AG09319 (cell line): ENCODE measurements at regions not wholly inside any gene's neighbourhood (a gene's known extent, or its start where the extent isn't known, plus 50 kb on each side); places are given as distances from the start of the nearest gene placed in this dataset.
"Not testable (repeated sequence)": the region's sequence is repeated elsewhere in the genome, so short reads cannot be mapped to it uniquely, and the experiment has no call there.

Source experiments
- DNase-seq: peaks from one replicate; pipeline ENCODE4 v3.0.0-alpha.2; 2010; ENCODE audit warnings: low read depth; ENCODE audit errors: extremely low read depth
- CTCF ChIP-seq: IDR thresholded peaks from 2 replicates; pipeline ENCODE4 v1.5.1; 2011; ENCODE audit warnings: low read depth, mild to moderate bottlenecking, inconsistent platforms, low read length, moderate library complexity

DNA sequence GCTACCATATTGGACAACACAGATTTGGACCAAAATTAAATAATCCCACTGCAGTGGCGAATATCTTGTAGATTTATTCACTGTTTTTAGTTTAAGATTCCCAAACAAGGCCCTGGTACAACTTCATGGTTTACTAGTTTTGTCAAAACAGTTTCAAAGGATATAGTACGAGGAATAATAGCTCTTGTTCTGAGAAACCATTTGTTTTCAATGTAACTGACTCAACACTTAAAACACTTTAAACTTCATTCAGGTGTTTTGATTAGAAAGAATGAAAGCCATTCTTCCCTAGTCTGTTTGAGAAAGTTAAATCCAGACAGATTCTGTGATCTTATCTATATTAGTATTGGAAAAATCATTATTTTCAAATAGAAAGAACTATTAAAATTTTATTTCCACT is 276.4 kb upstream of the MKLN1 start:
- no peak for TF ChIP-seq CTCF
- DNase-seq, result no peak

DNA sequence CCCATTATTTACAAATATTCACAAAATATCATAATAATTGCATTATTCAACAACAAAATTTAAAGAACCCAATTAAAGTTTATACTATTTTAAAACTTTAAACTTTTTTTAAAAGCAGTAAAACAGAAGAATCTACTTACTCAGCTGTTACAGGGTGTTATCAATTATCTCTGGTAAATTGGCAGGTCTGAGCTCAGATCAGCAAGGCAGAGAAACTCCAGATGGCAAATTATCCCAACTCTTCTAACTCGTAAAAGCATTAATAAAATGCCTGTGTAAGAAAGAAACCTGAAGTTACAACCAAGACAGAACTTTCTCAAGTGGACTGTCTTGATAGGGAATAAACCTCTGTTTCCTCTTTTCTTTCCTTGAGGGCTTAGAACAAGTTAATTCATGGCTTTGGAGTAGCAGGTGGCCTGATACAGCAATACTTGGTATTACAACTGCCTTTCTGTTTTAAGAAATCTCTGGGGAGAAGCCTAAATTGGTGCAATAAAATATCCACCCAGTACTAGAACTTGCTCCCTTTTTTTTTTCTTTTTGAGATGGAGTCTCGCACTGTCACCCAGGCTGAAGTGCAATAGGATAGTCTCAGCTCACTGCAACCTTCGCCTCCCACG is 275.3 kb upstream of the MKLN1 start:
- no peak for DNase-seq
- no peak for TF ChIP-seq CTCF

DNA sequence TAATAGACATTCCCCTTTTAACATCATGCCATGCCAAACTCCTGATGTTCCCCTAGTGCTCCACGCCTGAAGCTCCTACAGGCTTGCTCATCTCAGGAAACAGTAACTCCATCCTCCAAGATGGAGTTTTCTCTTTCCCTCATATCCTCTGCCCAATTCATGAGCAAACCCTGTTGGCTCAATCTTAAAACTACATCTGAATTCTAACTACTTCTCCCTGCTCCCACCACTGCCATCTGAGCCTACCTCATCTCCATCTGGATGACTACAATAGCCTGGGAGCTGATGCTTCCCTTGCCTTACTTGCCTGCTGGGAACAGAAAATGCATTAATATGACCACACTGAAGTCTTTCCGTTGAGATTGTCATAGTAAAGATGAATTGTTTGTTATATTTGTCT is 271.7 kb upstream of the MKLN1 start:
- TF ChIP-seq CTCF, result no peak
- DNase-seq, result no peak

DNA sequence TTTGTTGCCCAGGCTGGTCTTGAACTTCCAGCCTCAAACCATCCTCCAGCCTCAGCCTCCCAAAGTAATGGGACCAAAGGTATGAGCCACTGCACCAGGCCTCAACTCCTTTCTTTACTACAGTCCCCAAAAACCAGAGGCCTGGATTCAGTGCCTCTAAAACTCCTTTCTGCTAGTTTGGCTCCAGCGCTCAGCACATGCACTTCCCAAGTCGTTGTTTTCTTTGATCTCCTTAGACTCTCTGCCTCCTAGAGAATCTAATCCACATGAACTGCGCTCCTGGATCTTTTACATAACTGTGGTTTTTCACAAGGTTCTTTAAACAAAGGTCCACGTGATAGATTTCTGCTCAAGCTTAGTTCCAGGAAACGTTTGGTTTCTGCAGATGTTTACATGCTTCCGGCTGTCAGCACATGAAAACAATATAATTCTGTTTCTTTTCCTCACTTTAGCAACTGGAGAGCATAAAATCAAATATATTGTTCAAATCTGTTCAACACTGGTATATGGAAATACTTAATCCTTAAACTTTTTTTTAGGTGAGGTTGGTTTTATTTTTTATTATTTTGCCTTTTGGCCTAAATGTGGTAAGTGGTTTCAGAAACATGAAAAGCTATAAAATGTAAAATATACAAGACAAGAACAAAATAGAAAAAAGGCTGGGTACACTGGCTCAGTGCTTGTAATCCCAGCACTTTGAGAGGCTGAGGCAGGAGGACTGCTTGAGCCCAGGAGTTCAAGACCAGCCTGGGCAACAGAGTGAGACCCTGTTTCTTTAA is 270.5 kb upstream of the MKLN1 start:
- no peak for TF ChIP-seq CTCF
- DNase-seq, result peak; percentile 66

GRCh38 chr7:131057794-131058070 is 269.9 kb upstream of the MKLN1 start:
- TF ChIP-seq CTCF, result no peak
- DNase-seq, result no peak

GRCh38 chr7:131058561-131059288 is 269.0 kb upstream of the MKLN1 start:
- not testable (repeated sequence) for DNase-seq

DNA sequence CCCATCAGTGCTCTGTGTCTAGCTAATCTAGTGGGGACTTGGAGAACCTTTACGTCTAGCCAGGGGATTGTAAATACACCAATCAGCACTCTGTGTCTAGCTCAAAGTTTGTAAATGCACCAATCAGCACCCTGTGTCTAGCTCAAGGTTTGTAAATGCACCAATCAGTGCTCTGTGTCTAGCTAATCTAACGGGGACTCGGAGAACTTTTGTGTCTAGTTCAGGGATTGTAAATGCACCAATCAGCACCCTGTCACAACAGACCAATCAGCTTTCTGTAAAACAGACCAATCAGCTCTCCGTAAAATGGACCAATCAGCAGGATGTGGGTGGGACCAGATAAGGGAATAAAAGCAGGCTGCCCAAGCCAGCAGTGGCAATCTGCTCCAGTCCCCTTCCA is 268.3 kb upstream of the MKLN1 start:
- not testable (repeated sequence) for DNase-seq

GRCh38 chr7:131061158-131061557 is 266.5 kb upstream of the MKLN1 start:
- no peak for DNase-seq
- TF ChIP-seq CTCF, result no peak
